ENCODE measurements at regions not wholly inside any gene's neighbourhood (a gene's known extent, or its start where the extent isn't known, plus 50 kb on each side); places are given as distances from the start of the nearest gene placed in this dataset.

DNA sequence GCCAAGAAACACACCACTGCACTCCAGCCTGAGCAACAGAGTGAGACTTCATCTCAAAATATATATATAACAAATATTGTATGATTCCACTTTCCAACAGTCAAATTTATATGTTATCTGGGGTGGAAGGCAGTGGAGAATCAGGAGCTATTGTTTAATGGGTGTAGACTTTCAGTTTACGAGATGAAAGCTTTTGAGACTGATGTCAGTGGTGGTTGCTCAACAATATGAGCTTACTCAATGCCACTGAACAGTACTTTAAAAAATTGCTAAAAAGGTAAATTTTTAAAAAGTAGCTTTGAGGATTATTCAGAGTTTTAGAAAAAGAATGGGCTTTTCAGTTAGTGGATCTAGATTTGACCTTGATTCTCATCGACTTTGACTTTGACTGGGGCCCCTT is 105.9 kb upstream of the ST6GAL2 start:
- DNase-seq (ENCODE audit: low spot score) (no peak), ATAC-seq (no peak)
- Histone ChIP-seq H3K36me3 (ENCODE audit: insufficient read depth) (no peaks in the 10 kb centered on the region), H3K4me3 (no peak overlapping the region), H4K20me1 (replicated peaks; ENCODE audit: insufficient read depth) (no peaks in the 10 kb centered on the region), H3K27me3 (ENCODE audit: insufficient read depth) (no peaks in the 10 kb centered on the region), H3K79me2 (replicated peaks; ENCODE audit: insufficient read depth) (no peaks in the 10 kb centered on the region), H2AFZ (no peak overlapping the region), H3K4me2 (no peak overlapping the region), H3K9me2 (ENCODE audit: insufficient read depth) (peaks cover 3% of the 10 kb centered on the region), H3K4me1 (ENCODE audit: insufficient read depth) (peaks cover 12% of the 10 kb centered on the region), H3K27ac (ENCODE audit: low read depth) (no peak overlapping the region), H3F3A (replicated peaks; ENCODE audit: low read depth) (no peaks in the 10 kb centered on the region)
- H3K4me3 Mint-ChIP-seq: no peak overlapping the region
- H3K27ac Mint-ChIP-seq: no peak overlapping the region
- no peaks in the 10 kb centered on the region for H3K27me3 Mint-ChIP-seq (ENCODE audit: insufficient read depth, low read depth, poor library complexity)
- H3K36me3 Mint-ChIP-seq (ENCODE audit: low read depth): no peaks in the 10 kb centered on the region
- TF ChIP-seq JUNB (IDR thresholded peaks at IDR 0.05; ENCODE audit: unreplicated experiment): no peak
- TF ChIP-seq, protein P1, sequence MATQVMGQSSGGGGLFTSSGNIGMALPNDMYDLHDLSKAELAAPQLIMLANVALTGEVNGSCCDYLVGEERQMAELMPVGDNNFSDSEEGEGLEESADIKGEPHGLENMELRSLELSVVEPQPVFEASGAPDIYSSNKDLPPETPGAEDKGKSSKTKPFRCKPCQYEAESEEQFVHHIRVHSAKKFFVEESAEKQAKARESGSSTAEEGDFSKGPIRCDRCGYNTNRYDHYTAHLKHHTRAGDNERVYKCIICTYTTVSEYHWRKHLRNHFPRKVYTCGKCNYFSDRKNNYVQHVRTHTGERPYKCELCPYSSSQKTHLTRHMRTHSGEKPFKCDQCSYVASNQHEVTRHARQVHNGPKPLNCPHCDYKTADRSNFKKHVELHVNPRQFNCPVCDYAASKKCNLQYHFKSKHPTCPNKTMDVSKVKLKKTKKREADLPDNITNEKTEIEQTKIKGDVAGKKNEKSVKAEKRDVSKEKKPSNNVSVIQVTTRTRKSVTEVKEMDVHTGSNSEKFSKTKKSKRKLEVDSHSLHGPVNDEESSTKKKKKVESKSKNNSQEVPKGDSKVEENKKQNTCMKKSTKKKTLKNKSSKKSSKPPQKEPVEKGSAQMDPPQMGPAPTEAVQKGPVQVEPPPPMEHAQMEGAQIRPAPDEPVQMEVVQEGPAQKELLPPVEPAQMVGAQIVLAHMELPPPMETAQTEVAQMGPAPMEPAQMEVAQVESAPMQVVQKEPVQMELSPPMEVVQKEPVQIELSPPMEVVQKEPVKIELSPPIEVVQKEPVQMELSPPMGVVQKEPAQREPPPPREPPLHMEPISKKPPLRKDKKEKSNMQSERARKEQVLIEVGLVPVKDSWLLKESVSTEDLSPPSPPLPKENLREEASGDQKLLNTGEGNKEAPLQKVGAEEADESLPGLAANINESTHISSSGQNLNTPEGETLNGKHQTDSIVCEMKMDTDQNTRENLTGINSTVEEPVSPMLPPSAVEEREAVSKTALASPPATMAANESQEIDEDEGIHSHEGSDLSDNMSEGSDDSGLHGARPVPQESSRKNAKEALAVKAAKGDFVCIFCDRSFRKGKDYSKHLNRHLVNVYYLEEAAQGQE (IDR thresholded peaks at IDR 0.05; ENCODE audit: unreplicated experiment): no peak
- TF ChIP-seq, protein P2, sequence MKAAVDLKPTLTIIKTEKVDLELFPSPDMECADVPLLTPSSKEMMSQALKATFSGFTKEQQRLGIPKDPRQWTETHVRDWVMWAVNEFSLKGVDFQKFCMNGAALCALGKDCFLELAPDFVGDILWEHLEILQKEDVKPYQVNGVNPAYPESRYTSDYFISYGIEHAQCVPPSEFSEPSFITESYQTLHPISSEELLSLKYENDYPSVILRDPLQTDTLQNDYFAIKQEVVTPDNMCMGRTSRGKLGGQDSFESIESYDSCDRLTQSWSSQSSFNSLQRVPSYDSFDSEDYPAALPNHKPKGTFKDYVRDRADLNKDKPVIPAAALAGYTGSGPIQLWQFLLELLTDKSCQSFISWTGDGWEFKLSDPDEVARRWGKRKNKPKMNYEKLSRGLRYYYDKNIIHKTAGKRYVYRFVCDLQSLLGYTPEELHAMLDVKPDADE (IDR thresholded peaks at IDR 0.05): no peak
- TF ChIP-seq POLR2AphosphoS5 (IDR thresholded peaks at IDR 0.05; ENCODE audit: low read depth): no peak
- TF ChIP-seq, protein P3, sequence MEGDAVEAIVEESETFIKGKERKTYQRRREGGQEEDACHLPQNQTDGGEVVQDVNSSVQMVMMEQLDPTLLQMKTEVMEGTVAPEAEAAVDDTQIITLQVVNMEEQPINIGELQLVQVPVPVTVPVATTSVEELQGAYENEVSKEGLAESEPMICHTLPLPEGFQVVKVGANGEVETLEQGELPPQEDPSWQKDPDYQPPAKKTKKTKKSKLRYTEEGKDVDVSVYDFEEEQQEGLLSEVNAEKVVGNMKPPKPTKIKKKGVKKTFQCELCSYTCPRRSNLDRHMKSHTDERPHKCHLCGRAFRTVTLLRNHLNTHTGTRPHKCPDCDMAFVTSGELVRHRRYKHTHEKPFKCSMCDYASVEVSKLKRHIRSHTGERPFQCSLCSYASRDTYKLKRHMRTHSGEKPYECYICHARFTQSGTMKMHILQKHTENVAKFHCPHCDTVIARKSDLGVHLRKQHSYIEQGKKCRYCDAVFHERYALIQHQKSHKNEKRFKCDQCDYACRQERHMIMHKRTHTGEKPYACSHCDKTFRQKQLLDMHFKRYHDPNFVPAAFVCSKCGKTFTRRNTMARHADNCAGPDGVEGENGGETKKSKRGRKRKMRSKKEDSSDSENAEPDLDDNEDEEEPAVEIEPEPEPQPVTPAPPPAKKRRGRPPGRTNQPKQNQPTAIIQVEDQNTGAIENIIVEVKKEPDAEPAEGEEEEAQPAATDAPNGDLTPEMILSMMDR (conservative IDR thresholded peaks at IDR 0.05; ENCODE audit: low read depth in 2 of 2): no peak
- no peak for TF ChIP-seq EZH2phosphoT487 (IDR thresholded peaks at IDR 0.05; ENCODE audit: unreplicated experiment)
- TF ChIP-seq ZNF331 (CRISPR knock-in tag; IDR thresholded peaks at IDR 0.05; ENCODE audit: low read depth): no peak
- no peak for TF ChIP-seq CREB1 (CRISPR knock-in tag; IDR thresholded peaks at IDR 0.05; ENCODE audit: low read depth)
- no peak for TF ChIP-seq EZH2 (IDR thresholded peaks at IDR 0.05; ENCODE audit: low read depth, unreplicated experiment)
- TF ChIP-seq, protein P4, sequence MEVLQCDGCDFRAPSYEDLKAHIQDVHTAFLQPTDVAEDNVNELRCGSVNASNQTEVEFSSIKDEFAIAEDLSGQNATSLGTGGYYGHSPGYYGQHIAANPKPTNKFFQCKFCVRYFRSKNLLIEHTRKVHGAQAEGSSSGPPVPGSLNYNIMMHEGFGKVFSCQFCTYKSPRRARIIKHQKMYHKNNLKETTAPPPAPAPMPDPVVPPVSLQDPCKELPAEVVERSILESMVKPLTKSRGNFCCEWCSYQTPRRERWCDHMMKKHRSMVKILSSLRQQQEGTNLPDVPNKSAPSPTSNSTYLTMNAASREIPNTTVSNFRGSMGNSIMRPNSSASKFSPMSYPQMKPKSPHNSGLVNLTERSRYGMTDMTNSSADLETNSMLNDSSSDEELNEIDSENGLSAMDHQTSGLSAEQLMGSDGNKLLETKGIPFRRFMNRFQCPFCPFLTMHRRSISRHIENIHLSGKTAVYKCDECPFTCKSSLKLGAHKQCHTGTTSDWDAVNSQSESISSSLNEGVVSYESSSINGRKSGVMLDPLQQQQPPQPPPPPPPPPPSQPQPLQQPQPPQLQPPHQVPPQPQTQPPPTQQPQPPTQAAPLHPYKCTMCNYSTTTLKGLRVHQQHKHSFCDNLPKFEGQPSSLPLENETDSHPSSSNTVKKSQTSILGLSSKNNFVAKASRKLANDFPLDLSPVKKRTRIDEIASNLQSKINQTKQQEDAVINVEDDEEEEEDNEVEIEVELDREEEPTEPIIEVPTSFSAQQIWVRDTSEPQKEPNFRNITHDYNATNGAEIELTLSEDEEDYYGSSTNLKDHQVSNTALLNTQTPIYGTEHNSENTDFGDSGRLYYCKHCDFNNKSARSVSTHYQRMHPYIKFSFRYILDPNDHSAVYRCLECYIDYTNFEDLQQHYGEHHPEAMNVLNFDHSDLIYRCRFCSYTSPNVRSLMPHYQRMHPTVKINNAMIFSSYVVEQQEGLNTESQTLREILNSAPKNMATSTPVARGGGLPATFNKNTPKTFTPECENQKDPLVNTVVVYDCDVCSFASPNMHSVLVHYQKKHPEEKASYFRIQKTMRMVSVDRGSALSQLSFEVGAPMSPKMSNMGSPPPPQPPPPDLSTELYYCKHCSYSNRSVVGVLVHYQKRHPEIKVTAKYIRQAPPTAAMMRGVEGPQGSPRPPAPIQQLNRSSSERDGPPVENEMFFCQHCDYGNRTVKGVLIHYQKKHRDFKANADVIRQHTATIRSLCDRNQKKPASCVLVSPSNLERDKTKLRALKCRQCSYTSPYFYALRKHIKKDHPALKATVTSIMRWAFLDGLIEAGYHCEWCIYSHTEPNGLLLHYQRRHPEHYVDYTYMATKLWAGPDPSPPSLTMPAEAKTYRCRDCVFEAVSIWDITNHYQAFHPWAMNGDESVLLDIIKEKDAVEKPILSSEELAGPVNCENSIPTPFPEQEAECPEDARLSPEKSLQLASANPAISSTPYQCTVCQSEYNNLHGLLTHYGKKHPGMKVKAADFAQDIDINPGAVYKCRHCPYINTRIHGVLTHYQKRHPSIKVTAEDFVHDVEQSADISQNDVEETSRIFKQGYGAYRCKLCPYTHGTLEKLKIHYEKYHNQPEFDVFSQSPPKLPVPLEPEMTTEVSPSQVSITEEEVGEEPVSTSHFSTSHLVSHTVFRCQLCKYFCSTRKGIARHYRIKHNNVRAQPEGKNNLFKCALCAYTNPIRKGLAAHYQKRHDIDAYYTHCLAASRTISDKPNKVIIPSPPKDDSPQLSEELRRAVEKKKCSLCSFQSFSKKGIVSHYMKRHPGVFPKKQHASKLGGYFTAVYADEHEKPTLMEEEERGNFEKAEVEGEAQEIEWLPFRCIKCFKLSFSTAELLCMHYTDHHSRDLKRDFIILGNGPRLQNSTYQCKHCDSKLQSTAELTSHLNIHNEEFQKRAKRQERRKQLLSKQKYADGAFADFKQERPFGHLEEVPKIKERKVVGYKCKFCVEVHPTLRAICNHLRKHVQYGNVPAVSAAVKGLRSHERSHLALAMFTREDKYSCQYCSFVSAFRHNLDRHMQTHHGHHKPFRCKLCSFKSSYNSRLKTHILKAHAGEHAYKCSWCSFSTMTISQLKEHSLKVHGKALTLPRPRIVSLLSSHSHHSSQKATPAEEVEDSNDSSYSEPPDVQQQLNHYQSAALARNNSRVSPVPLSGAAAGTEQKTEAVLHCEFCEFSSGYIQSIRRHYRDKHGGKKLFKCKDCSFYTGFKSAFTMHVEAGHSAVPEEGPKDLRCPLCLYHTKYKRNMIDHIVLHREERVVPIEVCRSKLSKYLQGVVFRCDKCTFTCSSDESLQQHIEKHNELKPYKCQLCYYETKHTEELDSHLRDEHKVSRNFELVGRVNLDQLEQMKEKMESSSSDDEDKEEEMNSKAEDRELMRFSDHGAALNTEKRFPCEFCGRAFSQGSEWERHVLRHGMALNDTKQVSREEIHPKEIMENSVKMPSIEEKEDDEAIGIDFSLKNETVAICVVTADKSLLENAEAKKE (CRISPR knock-in tag; IDR thresholded peaks at IDR 0.05): no peak
- no peak for TF ChIP-seq STAT1 (IDR thresholded peaks at IDR 0.05; ENCODE audit: unreplicated experiment)
- TF ChIP-seq NANOG (IDR thresholded peaks at IDR 0.05; ENCODE audit: borderline replicate concordance): no peak
- no peak for TF ChIP-seq ZNF114 (CRISPR knock-in tag; IDR thresholded peaks at IDR 0.05)
- H3K9me3 Mint-ChIP-seq: no peaks in the 10 kb centered on the region
- peaks cover 22% of the 10 kb centered on the region for H3K4me1 Mint-ChIP-seq
